GM19455 (cell line): ENCODE measurements at regions not wholly inside any gene's neighbourhood (a gene's known extent, or its start where the extent isn't known, plus 50 kb on each side); places are given as distances from the start of the nearest gene placed in this dataset.

Experiments
- ATAC-seq: cut with Tn5 transposase; IDR thresholded peaks from one replicate; pipeline ENCODE4 v1.9.1; 2021; ENCODE audit not compliant: unreplicated experiment

GRCh38 chr21:38898422-38899096 lies 92.8 kb downstream of the ETS2 start:
- no peak for ATAC-seq

DNA sequence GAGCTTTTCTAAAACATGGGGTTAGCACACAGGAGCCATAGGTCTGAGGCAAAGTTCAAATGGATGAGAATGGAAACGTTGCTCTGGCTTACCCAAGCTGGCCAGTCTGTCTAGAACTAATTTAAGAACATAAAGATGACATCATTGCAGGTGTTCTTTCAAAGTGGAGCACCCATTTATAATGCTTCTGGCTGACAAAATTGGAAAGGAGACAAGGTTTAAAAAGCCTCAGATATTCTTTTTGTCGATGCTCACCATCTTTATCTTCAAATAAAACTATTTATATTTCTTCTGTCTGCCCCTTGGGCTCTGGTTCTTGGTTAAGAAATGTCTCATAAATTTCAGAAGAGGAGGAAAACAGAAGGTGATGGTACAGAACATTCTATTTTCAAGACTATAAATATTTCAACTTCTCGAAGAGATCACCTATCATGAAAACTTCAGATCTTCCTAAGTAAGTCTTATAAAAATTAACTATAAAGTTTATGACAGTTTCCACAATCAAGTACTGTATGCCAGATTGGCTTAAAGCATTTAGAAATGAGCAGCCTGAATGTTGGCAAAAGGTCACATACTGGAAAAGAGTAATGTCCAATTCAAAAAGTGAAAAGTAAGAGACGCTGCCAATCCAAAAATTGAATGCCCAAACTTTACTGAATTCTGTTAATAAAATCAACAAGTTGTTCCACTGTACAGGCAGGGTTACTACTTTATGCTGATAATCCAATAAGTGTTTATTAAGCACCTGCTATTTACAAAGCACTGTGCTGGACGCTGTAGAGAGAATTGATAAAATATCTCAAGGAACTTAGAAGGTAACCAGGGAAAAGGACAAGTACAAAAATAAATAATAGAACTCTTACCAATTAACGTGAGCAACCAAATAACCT lies 92.0 kb downstream of the ETS2 start:
- ATAC-seq, result no peak

DNA sequence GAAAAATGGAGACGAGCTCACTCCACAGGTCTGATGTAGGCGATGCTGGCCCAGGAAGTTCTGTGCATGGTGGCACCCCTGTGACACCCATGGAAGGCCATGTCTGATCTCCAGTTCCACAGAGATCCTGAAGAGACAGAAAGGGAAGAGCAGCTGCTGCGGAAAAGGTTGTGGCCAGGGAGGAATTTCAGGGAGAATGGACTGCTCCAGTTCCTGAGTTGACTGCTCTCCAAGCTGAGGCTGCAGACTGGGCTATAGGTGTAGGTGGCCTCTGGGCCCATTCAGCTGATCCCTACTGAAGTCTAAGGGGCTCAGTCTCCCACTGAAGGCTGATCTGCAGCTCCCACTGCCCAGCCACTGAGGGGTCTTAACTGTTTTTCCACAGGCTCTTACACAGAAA lies 89.2 kb downstream of the ETS2 start:
- no peak for ATAC-seq

- ATAC-seq, result no peak
Measured at GRCh38 chr21:38888991-38889561, 83.3 kb downstream of the ETS2 start.

DNA sequence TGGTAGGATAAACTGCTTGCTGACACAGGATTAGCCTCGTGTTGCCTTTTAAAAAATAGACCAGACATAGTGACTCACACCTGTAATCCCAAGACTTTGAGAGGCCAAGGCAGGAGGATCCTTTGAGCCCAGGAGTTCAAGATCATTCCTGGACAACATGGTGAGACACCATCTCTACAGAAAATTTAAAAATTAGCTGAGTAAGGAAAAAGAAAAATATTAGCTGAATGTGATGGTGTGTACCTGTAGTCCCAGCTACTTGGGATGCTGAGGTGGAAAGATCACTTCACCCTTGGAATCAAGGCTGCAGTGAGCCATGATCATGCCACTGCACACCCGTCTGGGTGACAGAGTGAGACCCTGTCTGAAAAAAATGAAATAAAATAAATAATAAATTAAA lies 82.0 kb downstream of the ETS2 start:
- no peak for ATAC-seq

- ATAC-seq, result no peak
Measured at GRCh38 chr21:38887062-38887686, 81.4 kb downstream of the ETS2 start.

- no peak for ATAC-seq
Measured at GRCh38 chr21:38885909-38886308, 80.2 kb downstream of the ETS2 start.

- no peak for ATAC-seq
Measured at GRCh38 chr21:38884440-38884839, 78.7 kb downstream of the ETS2 start.

DNA sequence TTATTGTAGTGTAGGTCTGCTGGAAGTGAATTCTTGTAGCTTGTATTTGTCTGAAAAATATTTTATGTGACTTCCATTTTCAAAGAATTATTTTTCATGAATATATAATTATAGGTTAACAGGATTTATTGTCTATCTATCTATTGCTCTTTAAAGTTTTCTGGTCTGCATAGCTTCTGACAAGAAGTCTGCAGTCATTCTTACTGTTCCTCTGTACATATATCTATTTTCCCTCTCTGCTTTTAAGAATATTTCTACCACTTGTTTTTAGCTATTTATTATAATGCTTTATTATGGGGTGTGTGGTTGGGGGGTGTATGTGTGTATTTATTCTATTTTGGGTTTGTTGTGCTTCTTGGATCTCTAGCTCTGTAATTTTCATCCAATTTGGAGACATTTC lies 77.4 kb downstream of the ETS2 start:
- no peak for ATAC-seq

GRCh38 chr21:38881131-38881530 lies 75.4 kb downstream of the ETS2 start:
- no peak for ATAC-seq

DNA sequence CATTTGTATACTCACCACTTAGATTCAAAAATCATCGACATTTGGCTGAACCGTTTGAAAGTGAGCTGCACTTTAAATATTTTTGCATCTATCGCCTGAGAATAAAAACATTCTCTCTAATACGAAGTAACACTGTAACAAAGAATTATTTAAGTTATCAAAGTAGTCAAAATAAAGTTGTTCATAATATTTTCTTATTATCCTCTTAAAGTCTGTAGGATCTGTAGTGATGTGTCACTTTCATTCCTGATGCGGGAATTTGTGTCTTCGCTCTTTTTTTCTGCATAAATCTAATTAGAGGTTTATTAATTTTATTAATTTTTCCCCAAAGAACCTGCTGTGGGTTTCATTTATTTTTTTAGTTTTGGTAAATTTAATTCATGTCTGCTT lies 74.8 kb downstream of the ETS2 start:
- no peak for ATAC-seq

GRCh38 chr21:38879912-38880576 lies 74.3 kb downstream of the ETS2 start:
- no peak for ATAC-seq

- no peak for ATAC-seq
Measured at GRCh38 chr21:38878379-38879179, 72.8 kb downstream of the ETS2 start.

DNA sequence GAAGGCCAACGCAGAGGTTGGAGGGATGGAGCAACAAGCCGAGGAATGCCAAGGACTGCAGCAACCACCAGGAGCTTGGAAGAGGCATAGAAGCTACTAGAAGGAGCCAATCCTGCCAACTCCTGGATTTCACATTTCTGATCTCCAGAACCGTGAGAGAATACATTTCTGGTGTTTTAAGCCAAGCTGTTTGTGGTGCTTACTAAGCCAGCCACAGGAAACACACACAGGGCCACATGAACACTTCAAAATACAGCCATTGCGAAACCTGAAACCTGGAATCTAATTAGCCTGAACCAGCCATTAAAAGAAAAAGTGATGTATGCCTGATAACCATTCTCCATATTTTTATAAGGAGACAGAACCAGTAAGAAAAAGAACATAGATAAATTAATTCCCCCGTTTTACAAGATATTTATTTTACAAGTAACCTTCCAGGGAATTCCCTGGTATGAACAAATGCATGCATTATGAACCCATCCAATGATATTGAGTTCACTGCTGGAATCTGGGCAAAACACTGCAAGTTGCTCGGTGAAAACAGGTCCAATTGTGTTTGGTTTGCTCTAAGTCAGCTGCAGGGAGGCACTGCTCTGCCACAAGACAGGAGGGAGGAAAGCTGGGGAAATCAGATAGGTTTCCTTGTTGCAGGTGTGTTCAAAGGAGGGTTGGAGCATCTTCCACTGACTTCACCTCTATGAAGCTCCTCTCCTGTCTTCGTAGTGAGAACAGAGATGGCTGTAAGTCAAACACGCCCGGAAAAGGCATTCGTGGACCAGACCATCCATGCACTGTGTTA lies 70.2 kb downstream of the ETS2 start:
- ATAC-seq, result no peak
